GM03348 (cell line): ENCODE measurements at regions not wholly inside any gene's neighbourhood (a gene's known extent, or its start where the extent isn't known, plus 50 kb on each side); places are given as distances from the start of the nearest gene placed in this dataset.

Experiments used
- DNase-seq: peaks from one replicate; pipeline ENCODE4 v3.0.0; 2012; ENCODE audit warnings: low spot score

- DNase-seq: no peak
Observed at GRCh38 chr13:34620862-34621261, 321.2 kb upstream of the NBEA start.

- DNase-seq: no peak
Observed at GRCh38 chr13:34623331-34623730, 318.7 kb upstream of the NBEA start.

GRCh38 chr13:34627509-34628208, 314.4 kb upstream of the NBEA start:
- DNase-seq: no peak

- DNase-seq: no peak
Observed at GRCh38 chr13:34628209-34628682, 313.8 kb upstream of the NBEA start.

GRCh38 chr13:34634448-34634847, 307.6 kb upstream of the NBEA start:
- DNase-seq: no peak

GRCh38 chr13:34637138-34637537, 304.9 kb upstream of the NBEA start:
- DNase-seq: no peak

DNA sequence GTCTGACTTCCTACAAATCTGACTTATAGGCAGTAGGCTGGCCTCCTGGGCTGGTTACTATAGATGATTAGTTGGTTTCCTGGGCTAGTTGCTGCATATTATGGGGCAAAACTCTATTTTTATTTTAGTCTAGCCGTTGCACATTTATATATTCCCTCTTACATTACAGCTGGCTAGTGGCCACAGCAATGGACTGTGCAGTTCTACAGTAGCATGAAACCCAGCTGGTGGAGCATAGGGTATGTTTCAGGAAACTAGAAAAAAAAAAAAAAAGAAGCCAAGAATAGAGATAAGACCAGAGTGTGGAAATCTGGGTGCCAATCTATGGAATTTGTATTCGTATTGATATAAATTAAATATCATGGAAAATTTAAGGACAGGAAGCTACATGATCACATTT, 304.4 kb upstream of the NBEA start:
- DNase-seq: no peak

DNA sequence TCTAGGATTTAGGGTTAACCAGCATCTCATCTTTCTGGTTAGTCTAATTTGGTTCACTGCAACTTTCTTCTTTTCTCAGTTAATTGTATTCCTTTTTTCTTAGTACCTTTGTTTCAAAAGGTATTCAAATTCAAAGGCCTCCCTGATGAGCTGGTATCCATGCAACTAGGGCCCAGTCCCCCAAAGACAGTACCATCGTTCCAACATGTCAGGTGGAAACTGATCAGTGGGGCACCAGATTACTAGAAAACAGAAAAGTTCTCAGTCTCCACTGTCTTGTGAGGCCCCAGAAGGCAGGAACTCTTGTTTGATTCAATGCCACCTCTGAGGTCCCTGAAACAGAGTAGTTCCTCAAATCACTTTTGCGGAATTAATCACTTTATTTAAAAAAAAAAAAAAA, 303.2 kb upstream of the NBEA start:
- no peak for DNase-seq

DNA sequence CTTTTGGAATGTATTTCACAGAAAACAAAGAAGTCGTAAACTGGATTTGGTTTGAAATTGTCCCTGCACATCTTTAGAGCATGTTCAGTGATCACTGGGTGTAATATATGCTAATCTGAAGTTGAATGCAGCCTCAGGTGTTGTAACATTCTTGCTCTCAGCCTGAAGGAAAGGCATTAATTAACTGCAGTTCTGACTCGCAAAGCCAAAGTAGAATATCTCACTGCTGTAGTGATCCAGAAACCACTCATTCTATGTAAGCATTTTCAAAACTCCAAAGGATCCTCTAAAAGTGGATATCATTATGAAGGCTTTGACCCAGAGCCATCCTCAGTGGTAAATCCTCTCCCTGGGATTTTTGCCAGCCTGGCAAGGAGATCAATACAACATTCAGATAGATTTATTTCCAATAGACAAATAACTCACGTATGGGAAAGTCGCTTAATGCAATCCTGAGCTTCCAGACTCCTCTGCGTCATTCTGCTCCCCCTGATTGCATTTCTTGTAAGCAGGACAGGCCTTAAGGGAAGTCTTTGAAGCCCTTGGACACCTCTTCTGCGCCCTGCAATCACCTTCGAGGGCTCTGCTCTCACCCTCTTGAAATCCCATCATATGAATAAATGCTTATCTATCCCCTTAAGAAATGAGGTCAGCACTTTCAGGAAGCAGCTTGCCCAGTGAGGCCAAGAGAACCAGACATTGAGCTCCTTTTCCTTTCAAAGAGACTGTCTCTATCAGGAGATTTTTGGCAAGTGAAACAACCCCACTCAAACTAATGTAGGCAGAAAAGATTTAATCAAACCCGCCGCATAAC, 301.7 kb upstream of the NBEA start:
- no peak for DNase-seq

DNA sequence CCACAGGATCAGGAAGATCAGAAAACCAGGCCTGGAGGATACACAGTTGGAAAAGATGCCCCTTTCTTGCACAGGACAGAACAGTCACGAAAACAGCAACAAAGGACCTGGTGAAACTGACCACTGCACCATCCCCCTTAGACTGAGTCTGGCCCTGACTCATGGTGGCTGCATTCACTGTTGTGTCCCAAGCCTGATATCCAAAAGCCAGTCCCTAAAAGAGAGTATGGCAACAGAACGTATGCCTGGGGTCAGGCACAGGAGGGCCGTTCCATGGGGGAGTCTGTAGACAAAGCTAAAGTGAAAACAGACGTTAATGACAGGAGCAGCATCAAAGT, 301.1 kb upstream of the NBEA start:
- no peak for DNase-seq

- DNase-seq: no peak
Observed at GRCh38 chr13:34647379-34648150, 294.5 kb upstream of the NBEA start.

DNA sequence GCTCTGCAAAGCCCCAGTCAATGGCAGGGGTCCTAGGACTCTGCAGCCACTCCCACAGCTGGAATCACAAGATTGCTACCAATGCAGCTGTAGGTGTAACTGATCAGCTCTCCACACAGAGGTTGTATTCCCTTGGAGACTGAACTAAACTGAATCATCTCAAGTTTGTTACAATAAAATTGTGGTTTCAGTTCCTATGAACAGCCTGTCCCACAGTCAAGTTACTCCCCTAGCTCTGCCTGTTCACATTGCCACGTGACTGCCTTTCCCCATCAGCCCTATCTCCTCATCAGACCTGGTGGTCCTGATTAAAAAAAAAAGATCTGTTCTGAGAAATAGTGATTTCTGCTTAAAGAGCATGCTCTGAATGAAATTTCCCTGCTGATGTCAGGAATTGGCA, 287.9 kb upstream of the NBEA start:
- peak; percentile 15 for DNase-seq

DNA sequence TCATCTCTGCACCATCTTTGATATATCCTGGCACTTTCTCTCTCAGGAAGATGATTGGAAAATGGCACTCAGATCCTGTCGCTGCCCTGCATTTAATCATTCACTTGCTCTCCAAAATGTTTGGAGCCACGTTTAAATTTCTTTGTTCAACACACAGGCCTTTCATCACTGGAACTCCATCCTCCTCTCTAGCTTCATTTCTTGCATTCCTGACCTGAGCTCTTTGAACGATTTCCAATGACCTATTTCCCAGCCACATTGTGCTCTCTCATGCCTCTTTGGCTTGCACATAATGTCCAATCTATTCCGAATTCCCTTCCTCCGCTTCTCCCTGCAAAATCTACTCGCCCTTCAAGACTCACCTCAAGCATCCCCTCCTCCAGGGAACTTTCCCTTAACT, 287.4 kb upstream of the NBEA start:
- peak; percentile 22 for DNase-seq

GRCh38 chr13:34655554-34655953, 286.5 kb upstream of the NBEA start:
- DNase-seq: no peak

GRCh38 chr13:34657716-34658115, 284.4 kb upstream of the NBEA start:
- peak; percentile 58 for DNase-seq

DNA sequence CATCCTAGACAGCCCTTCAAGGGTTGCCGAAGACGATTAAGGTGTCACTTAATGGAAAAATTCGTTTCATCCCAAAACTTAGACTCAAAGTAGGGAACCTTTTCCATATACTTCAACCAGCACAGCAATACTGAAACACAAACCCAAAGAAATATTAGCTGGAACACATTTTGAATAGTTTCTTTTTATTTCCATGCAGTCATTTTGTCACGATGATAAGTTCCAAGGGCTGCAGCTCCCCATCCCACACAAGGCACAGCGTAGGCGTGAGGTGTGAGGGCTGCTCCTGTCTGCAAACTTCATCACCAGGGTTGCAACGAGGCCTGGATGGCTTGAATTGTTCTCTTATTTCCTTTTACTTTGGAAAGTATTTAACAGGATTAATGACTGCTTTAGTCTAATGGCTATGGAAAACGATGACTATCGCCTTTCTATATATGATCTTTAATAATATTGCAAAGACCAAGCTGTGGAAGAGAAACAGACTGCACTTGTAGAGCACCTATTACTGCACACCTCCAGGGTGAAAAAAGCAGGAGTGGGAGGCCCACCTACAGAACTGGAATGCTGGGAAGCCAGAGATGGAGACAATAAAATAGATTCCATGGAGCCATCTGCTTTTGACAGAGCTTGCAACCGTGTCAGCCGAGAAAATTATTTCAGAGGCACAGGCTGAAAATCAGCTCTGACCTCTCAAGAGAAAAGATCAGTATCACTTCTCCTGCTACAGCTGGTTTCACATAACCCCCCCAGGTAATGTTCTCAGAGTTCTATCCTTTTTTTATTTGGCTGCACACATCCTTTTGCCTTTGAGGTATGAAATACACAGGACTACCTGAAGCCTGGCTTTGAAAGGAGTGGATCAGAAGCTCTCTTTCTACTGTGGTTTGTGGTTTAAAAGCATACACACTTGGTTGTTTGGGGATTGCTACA, 274.5 kb upstream of the NBEA start:
- DNase-seq: no peak

GRCh38 chr13:34671137-34671536, 270.9 kb upstream of the NBEA start:
- no peak for DNase-seq

- DNase-seq: peak; percentile 21
Observed at GRCh38 chr13:34672631-34673030, 269.4 kb upstream of the NBEA start.

DNA sequence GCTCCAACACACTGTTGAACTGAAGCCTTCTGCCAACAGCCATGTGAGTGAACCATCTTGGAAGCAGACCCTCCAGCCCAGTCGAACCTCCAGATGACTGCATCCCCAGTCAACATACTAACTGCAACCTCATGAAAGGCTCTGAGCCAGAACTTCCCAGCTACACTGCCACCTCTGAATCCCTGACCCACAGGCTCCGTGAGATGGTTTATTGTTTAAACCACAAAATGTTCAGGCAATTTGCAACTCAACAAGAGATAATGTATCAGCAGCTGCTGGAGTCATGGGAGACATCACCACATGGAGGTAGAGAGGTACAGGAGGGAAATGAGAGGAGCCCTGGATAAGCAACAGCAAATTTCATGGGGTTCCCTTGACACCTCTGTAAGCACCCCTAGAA, 266.4 kb upstream of the NBEA start:
- no peak for DNase-seq

GRCh38 chr13:34678154-34678553, 263.9 kb upstream of the NBEA start:
- no peak for DNase-seq

GRCh38 chr13:34681405-34681955, 260.6 kb upstream of the NBEA start:
- no peak for DNase-seq
